HCT116 (cell line): ENCODE measurements at regions not wholly inside any gene's neighbourhood (a gene's known extent, or its start where the extent isn't known, plus 50 kb on each side); places are given as distances from the start of the nearest gene placed in this dataset.

Experiments used
- ATAC-seq: fragments of 200-7000 bp; cut with Tn5 transposase; 2 replicates; pipeline ENCODE4 v1.9.1; 2020; ENCODE audit warnings: mild to moderate bottlenecking, moderate library complexity
- BruUV-seq: library from RNA; stranded (reverse); fragments of 400-500 nt; replicated peaks from 2 replicates; lab custom pipeline; 2021; lab: Mats Ljungman, UMichigan
- CTCF ChIA-PET: fragments of 300-600 bp; sonication (Branson Sonifier 250); formaldehyde crosslinking; loops from one replicate; lab custom pipeline; 2021; ENCODE audit warnings: antibody characterized with exemption; lab: Charles Lee
- POLR2A ChIA-PET: fragments of 300-600, 350-600 bp; sonication (Branson Sonifier 250); formaldehyde crosslinking; loops from one replicate; lab custom pipeline; 2021; ENCODE audit warnings: antibody characterized with exemption; lab: Charles Lee
- RAD21 ChIA-PET, 2 experiments: fragments of 300-600 bp; sonication (Branson Sonifier 250); formaldehyde crosslinking; loops; one replicate each; lab custom pipeline; 2023; ENCODE audit warnings: low total read pairs in 2 of 2; ENCODE audit not compliant: uncharacterized antibody in 2 of 2, unreplicated experiment in 2 of 2, low non-redundant PET in 1 of 2; lab: Charles Lee
- DNase-seq: peaks from one replicate; pipeline ENCODE4 v3.0.0-alpha.2; 2010; ENCODE audit warnings: low read depth, low spot score
- H2AFZ ChIP-seq: fragments of 200-600 bp; shearing (Covaris generic), sonication (generic); 2 replicates; pipeline ENCODE4 v1.6.1; 2017; ENCODE audit warnings: low read depth, mixed run types, mixed read lengths, antibody characterized with exemption, low read length; ENCODE audit not compliant: poor library complexity, severe bottlenecking
- H3K27ac ChIP-seq: 2 replicates; pipeline ENCODE4 v1.5.1; 2012; ENCODE audit warnings: low read depth, low read length
- H3K27me3 ChIP-seq: fragments of 200-600 bp; sonication (generic); 2 replicates; pipeline ENCODE4 v1.6.1; 2016; ENCODE audit warnings: mixed run types, low read length, mixed read lengths; ENCODE audit not compliant: insufficient read depth
- H3K36me3 ChIP-seq, 2 experiments: fragments of 200-500 bp in 1 of 2; fragments of 200-600 bp in 1 of 2; sonication (Bioruptor generic) in 1 of 2; sonication (generic) in 1 of 2; 2 replicates each; pipeline versions ENCODE4 v1.5.1 to v1.6.1; 2014 to 2016; ENCODE audit warnings: low read length in 2 of 2, inconsistent platforms in 1 of 2, mixed read lengths in 1 of 2, mixed run types in 1 of 2; ENCODE audit not compliant: insufficient read depth in 2 of 2, control insufficient read depth in 1 of 2
- H3K4me1 ChIP-seq, 2 experiments: fragments of 200-600 bp in 1 of 2; sonication (generic) in 1 of 2; 2 replicates each; pipeline versions ENCODE4 v1.5.1 to v1.6.1; 2012 to 2017; ENCODE audit warnings: low read length in 2 of 2, inconsistent platforms in 1 of 2, mild to moderate bottlenecking in 1 of 2, mixed read lengths in 1 of 2, mixed run types in 1 of 2, moderate library complexity in 1 of 2; ENCODE audit not compliant: insufficient read depth in 2 of 2, control insufficient read depth in 1 of 2
- H3K4me2 ChIP-seq: fragments of 200-600 bp; sonication (generic); 2 replicates; pipeline ENCODE4 v1.6.1; 2017; ENCODE audit warnings: mixed run types, low read length, mixed read lengths
- H3K4me3 ChIP-seq, 2 experiments: fragments of 200-600 bp in 1 of 2; sonication (generic) in 1 of 2; replicated peaks in 1 of 2; 2 replicates each; pipeline ENCODE4 v1.5.1; 2011 to 2016; ENCODE audit warnings: low read length in 2 of 2, control low read depth in 1 of 2, low read depth in 1 of 2, mild to moderate bottlenecking in 1 of 2, mixed read lengths in 1 of 2, mixed run types in 1 of 2
- H3K79me2 ChIP-seq: fragments of 200-600 bp; sonication (generic); 2 replicates; pipeline ENCODE4 v1.6.1; 2017; ENCODE audit warnings: mild to moderate bottlenecking, mixed run types, low read length, moderate library complexity, mixed read lengths; ENCODE audit not compliant: insufficient read depth
- H3K9ac ChIP-seq: fragments of 200-600 bp; sonication (generic); 2 replicates; pipeline ENCODE4 v1.6.1; 2016; ENCODE audit warnings: low read length, mixed read lengths
- H3K9me2 ChIP-seq: fragments of 200-600 bp; sonication (generic), shearing (Covaris generic); 2 replicates; pipeline ENCODE4 v1.6.1; 2017; ENCODE audit warnings: mixed run types, mild to moderate bottlenecking, moderate library complexity; ENCODE audit not compliant: insufficient read depth
- H3K9me3 ChIP-seq, 2 experiments: fragments of 200-500 bp in 1 of 2; fragments of 200-600 bp in 1 of 2; sonication (Bioruptor generic) in 1 of 2; sonication (generic) in 1 of 2; 2 replicates each; pipeline ENCODE4 v1.6.1; 2014 to 2017; ENCODE audit warnings: low read length in 2 of 2, mixed read lengths in 2 of 2, inconsistent platforms in 1 of 2, low read depth in 1 of 2, mild to moderate bottlenecking in 1 of 2, mixed run types in 1 of 2, moderate library complexity in 1 of 2; ENCODE audit not compliant: control insufficient read depth in 1 of 2, insufficient read depth in 1 of 2
- H4K20me1 ChIP-seq: fragments of 200-600 bp; sonication (generic), shearing (Covaris generic); 2 replicates; pipeline ENCODE4 v1.6.1; 2017; ENCODE audit warnings: mixed run types, mild to moderate bottlenecking, moderate library complexity; ENCODE audit not compliant: insufficient read depth
- CBX3 ChIP-seq: IDR thresholded peaks from 2 replicates; pipeline ENCODE4 v1.6.1; 2012; ENCODE audit warnings: low read depth
- CEBPB ChIP-seq: IDR thresholded peaks from 2 replicates; pipeline ENCODE4 v1.6.1; 2012; ENCODE audit warnings: low read depth
- EGR1 ChIP-seq: IDR thresholded peaks from 2 replicates; pipeline ENCODE4 v1.6.1; 2012; ENCODE audit warnings: low read depth
- ELF1 ChIP-seq: IDR thresholded peaks from 2 replicates; pipeline ENCODE4 v1.6.1; 2012; ENCODE audit warnings: low read depth, borderline replicate concordance
- EZH2phosphoT487 ChIP-seq: fragments of 200-600 bp; IDR thresholded peaks from 2 replicates; pipeline ENCODE4 v1.6.1; 2018; ENCODE audit warnings: antibody characterized with exemption, borderline replicate concordance
- FOSL1 ChIP-seq: IDR thresholded peaks from 2 replicates; pipeline ENCODE4 v1.6.1; 2012; ENCODE audit warnings: low read depth
- JUND ChIP-seq: IDR thresholded peaks from 2 replicates; pipeline ENCODE4 v1.6.1; 2012
- POLR2A ChIP-seq: IDR thresholded peaks from 2 replicates; pipeline ENCODE4 v1.7.0; 2011; ENCODE audit warnings: borderline replicate concordance; ENCODE audit not compliant: insufficient read depth, insufficient read length; ENCODE audit errors: extremely low read depth
- POLR2AphosphoS5 ChIP-seq: IDR thresholded peaks from 2 replicates; pipeline ENCODE4 v1.6.1; 2011; ENCODE audit warnings: mild to moderate bottlenecking, low read depth, low read length, moderate library complexity
- RAD21 ChIP-seq: IDR thresholded peaks from 2 replicates; pipeline ENCODE4 v1.6.1; 2012; ENCODE audit warnings: low read depth, mild to moderate bottlenecking
- REST ChIP-seq: IDR thresholded peaks from 2 replicates; pipeline ENCODE4 v1.6.1; 2012; ENCODE audit warnings: low read depth
- SIN3A ChIP-seq: IDR thresholded peaks from 2 replicates; pipeline ENCODE4 v1.6.1; 2012; ENCODE audit warnings: low read depth
- SP1 ChIP-seq: IDR thresholded peaks from 2 replicates; pipeline ENCODE4 v1.6.1; 2012; ENCODE audit warnings: low read depth
- SRF ChIP-seq: IDR thresholded peaks from 2 replicates; pipeline ENCODE4 v1.6.1; 2012; ENCODE audit warnings: low read depth
- TCF7L2 ChIP-seq: IDR thresholded peaks from 2 replicates; pipeline ENCODE4 v1.7.0; 2011; ENCODE audit warnings: borderline replicate concordance, inconsistent platforms; ENCODE audit not compliant: insufficient read depth, insufficient read length; ENCODE audit errors: extremely low read depth
- YY1 ChIP-seq: IDR thresholded peaks from 2 replicates; pipeline ENCODE4 v1.6.1; 2011; ENCODE audit warnings: low read length, low read depth, moderate library complexity, mild to moderate bottlenecking; ENCODE audit not compliant: insufficient replicate concordance; ENCODE audit errors: extremely low read depth
- ZBTB33 ChIP-seq: IDR thresholded peaks from 2 replicates; pipeline ENCODE4 v1.6.1; 2011; ENCODE audit warnings: mild to moderate bottlenecking, low read length, moderate library complexity; ENCODE audit not compliant: insufficient replicate concordance; ENCODE audit errors: extremely low read depth
- ZNF274 ChIP-seq: fragments of 200-500 bp; sonication (Bioruptor generic); IDR thresholded peaks from 2 replicates; pipeline ENCODE4 v1.6.1; 2014; ENCODE audit warnings: mild to moderate bottlenecking, low read depth, low read length, inconsistent platforms
- intact Hi-C: fragments of 100-400 bp; cut with micrococcal nuclease; formaldehyde crosslinking; loops from 2 replicates; pipeline ENCODE4 v1.10.0; 2022
- TF ChIP-seq, protein P1 (sequence below): IDR thresholded peaks from 2 replicates; pipeline ENCODE4 v1.6.1; 2012
- TF ChIP-seq, protein P2 (sequence below), 3 experiments: fragments of 200-600 bp in 1 of 3; sonication (generic) in 1 of 3; IDR thresholded peaks in 2 of 3; conservative IDR thresholded peaks in 1 of 3; 2 replicates each; pipeline ENCODE4 v1.5.1; 2012 to 2017; ENCODE audit warnings: low read depth in 2 of 3, low read length in 2 of 3, antibody characterized with exemption in 1 of 3, borderline replicate concordance in 1 of 3, control low read depth in 1 of 3, mild to moderate bottlenecking in 1 of 3, mixed read lengths in 1 of 3, mixed run types in 1 of 3, moderate library complexity in 1 of 3; ENCODE audit not compliant: insufficient read depth in 1 of 3

DNA sequence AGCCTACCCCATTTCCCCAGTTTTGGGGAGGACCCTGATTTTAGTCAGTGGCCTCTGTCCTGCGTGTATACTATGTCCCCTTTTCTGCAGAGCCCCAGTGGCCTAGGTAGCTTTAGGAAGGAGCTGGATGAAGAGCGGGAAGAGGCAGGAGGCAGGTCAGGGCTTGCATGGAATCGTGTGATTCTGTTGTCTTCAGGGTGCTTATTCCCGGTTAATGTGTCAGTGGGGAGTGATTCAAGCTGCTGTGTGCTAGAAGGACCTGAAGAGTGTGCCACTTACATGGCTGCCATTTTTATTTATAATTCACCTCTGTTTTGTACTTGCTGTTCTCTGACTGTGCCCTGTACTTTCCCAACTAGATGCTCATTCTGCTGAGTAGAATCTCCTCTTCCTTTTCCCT lies 127.3 kb upstream of the AMOT start:
- no peak for TF ChIP-seq POLR2AphosphoS5
- TF ChIP-seq CEBPB, result no peak
- TF ChIP-seq, protein P1, sequence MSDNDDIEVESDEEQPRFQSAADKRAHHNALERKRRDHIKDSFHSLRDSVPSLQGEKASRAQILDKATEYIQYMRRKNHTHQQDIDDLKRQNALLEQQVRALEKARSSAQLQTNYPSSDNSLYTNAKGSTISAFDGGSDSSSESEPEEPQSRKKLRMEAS, result no peak
- TF ChIP-seq SRF, result no peak
- no peak for TF ChIP-seq SIN3A
- TF ChIP-seq JUND, result no peak
- TF ChIP-seq REST, result no peak
- no peak for TF ChIP-seq FOSL1
- no peak for TF ChIP-seq CBX3
- no peak for TF ChIP-seq SP1
- TF ChIP-seq ELF1, result no peak
- no peak for TF ChIP-seq ZNF274
- no peak for TF ChIP-seq TCF7L2
- TF ChIP-seq, protein P2, sequence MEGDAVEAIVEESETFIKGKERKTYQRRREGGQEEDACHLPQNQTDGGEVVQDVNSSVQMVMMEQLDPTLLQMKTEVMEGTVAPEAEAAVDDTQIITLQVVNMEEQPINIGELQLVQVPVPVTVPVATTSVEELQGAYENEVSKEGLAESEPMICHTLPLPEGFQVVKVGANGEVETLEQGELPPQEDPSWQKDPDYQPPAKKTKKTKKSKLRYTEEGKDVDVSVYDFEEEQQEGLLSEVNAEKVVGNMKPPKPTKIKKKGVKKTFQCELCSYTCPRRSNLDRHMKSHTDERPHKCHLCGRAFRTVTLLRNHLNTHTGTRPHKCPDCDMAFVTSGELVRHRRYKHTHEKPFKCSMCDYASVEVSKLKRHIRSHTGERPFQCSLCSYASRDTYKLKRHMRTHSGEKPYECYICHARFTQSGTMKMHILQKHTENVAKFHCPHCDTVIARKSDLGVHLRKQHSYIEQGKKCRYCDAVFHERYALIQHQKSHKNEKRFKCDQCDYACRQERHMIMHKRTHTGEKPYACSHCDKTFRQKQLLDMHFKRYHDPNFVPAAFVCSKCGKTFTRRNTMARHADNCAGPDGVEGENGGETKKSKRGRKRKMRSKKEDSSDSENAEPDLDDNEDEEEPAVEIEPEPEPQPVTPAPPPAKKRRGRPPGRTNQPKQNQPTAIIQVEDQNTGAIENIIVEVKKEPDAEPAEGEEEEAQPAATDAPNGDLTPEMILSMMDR (IDR thresholded peaks at IDR 0.05 in 2 of 3, conservative IDR thresholded peaks at IDR 0.05 in 1 of 3; ENCODE audit: borderline replicate concordance in 1 of 3, insufficient read depth in 1 of 3, low read depth in 2 of 3, low read length in 2 of 3), result no peak
- TF ChIP-seq EZH2phosphoT487, result no peak
- TF ChIP-seq YY1, result no peak
- no peak for TF ChIP-seq EGR1
- no peak for TF ChIP-seq ZBTB33
- no peak for TF ChIP-seq POLR2A
- no peak for TF ChIP-seq RAD21
- Histone ChIP-seq H3K79me2 (no peaks in the 10 kb centered on the region), H3K27ac (no peak overlapping the region), H3K9me2 (no peaks in the 10 kb centered on the region), H3K4me1 (peaks cover 0 to 3% of the 10 kb centered on the region in 2 experiments; a peak in 1 of 4 replicates), H3K4me2 (no peak overlapping the region), H4K20me1 (no peaks in the 10 kb centered on the region), H3K36me3 (no peaks in the 10 kb centered on the region), H3K9me3 (no peaks in the 10 kb centered on the region), H3K27me3 (no peaks in the 10 kb centered on the region), H3K4me3 (no peak overlapping the region), H3K9ac (no peak overlapping the region), H2AFZ (no peak overlapping the region)
- ChIA-PET RAD21 (no interaction called here), CTCF (no interaction called here), POLR2A (no interaction called here)
- DNase-seq (no peak), ATAC-seq (no peak)
- intact Hi-C loops, result no loop called here
- BruUV-seq, result no TSS peak
